HG03196 (cell line): ENCODE measurements at regions not wholly inside any gene's neighbourhood (a gene's known extent, or its start where the extent isn't known, plus 50 kb on each side); places are given as distances from the start of the nearest gene placed in this dataset.

Source experiments
- ATAC-seq: cut with Tn5 transposase; IDR thresholded peaks from one replicate; pipeline ENCODE4 v1.9.1; 2021; ENCODE audit not compliant: unreplicated experiment

DNA sequence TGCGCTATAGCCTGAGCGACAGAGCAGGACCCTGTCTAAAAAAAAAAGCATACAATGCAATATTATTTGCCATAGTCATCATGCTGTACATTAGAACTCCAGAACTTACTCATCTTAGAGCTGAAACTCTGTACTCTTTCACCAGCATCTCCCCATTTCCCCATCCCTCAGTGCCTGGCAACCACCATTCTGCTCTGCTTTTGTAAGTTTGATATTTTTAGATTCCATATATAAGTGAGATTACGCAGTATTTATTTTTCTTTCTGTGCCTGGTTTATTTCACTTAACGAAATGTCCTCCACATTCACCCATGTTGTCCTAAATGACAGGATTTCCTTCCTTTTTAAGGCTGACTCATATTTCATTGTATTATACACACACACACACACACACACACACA, 121.8 kb downstream of the BBS10 start:
- no peak for ATAC-seq

- no peak for ATAC-seq
Observed at GRCh38 chr12:76223869-76224268, 124.3 kb downstream of the BBS10 start.

DNA sequence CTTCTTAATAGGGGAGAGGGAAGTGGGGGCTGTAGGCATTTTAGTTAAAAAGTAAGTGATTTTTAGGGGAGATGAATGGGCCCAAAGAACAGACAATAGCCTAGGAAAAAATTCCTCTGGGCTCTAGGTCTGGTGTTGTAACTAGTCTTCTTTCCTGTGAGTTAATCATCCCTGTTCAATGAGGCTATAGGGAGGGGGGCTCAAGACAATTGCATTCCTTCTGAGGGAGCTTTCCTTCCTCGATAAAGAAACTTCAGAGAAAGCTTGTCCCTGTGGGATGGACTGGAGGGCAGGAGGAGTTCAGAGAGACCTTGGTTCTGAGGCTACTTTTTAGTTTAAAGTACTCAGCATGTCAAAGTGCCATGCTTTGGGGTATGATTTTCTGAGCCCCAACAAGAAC, 127.2 kb downstream of the BBS10 start:
- no peak for ATAC-seq

DNA sequence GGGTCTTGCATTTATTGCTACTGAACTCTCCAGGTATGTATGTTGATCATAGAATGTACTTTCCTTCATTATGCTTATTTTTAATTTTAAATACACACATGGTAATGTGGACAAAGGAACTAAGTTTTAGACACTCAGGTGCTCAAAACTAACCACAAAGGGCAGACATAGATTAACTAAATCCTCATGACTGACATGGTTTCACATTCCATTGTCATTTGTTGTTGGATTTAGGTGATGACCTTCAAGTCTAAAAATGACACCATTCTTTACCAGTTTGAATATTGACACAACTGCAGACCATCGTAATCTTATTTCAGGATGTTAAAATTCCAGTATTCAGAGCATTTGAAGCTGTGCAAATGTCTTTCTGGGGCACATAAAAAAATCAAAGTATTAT, 128.4 kb downstream of the BBS10 start:
- ATAC-seq, result no peak

GRCh38 chr12:76216585-76217472, 131.4 kb downstream of the BBS10 start:
- no peak for ATAC-seq

GRCh38 chr12:76208129-76208528, 123.6 kb upstream of the NAP1L1 start:
- no peak for ATAC-seq

- ATAC-seq, result no peak
Observed at GRCh38 chr12:76206677-76207072, 122.2 kb upstream of the NAP1L1 start.

DNA sequence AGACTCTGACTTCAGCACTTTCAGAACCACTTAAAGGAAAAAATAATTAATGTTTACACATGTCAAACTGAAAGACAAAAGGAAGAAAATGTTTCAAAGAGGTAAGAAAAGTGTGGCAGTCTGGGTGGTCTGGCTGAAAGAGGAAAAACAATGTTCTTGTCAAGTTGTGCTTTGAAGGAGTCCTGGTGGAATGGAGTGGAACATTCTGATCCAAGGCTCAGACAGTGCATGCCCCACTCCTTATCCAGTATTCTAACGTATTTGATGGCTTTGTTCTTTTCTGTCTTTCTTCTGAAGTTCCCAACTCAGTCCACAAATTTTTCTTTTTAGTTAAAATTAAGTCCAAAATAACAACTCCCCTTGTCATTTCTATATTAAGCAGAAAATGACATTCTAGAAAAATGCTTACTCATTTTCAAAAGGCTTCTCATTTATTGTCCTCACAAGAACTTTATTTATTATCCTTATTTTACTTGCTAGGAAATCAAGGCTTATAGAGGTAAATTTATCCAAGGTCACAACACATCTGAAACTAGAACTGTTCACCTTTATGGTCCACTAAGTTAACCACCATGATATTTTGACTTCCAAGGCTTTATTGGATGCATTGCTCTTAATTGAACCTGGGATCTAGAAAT, 121.7 kb upstream of the NAP1L1 start:
- no peak for ATAC-seq

- ATAC-seq, result no peak
Observed at GRCh38 chr12:76202621-76203020, 118.1 kb upstream of the NAP1L1 start.

GRCh38 chr12:76201758-76202157, 117.3 kb upstream of the NAP1L1 start:
- no peak for ATAC-seq

DNA sequence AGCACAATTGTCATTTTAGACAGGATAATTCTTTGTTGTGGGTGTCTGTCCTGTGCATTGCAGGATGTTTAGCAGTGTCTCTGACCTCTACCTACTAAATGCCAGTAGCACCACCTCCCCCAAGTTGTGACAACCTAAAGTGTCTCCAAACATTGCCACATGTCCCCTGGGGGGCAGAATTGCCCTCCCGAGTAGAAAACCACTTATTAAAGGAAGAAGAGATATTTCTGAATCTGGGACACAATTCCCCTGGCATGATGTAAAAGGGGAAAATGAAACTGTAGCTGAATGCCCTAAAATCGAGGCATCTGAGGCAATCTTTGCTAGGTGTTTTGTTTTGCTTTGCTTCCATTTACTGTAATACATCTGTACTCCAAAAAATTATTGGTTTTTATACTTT, 116.8 kb upstream of the NAP1L1 start:
- ATAC-seq, result no peak

DNA sequence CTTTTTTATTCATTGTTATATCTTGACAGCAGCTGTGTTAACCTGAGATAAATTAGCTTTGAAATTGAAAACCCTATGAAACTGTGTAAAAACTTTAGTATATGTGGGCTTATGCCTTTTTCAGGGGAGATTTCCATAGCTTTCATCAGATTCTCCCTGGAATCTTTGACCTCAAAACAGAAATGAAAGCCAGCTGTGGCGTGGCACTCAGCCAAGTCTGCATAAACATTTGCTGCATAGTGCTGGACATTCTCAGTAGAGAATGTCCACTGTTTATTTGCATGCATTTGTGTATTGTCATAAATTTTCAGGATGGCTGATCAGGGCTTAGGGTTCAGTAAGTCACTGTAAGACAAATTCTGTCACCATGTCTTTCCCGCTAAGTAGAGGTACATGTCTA, 115.3 kb upstream of the NAP1L1 start:
- ATAC-seq, result no peak

GRCh38 chr12:76198839-76199238, 114.4 kb upstream of the NAP1L1 start:
- ATAC-seq, result no peak

GRCh38 chr12:76197283-76197682, 112.8 kb upstream of the NAP1L1 start:
- ATAC-seq, result no peak

- ATAC-seq, result no peak
Observed at GRCh38 chr12:76195920-76196319, 111.4 kb upstream of the NAP1L1 start.

DNA sequence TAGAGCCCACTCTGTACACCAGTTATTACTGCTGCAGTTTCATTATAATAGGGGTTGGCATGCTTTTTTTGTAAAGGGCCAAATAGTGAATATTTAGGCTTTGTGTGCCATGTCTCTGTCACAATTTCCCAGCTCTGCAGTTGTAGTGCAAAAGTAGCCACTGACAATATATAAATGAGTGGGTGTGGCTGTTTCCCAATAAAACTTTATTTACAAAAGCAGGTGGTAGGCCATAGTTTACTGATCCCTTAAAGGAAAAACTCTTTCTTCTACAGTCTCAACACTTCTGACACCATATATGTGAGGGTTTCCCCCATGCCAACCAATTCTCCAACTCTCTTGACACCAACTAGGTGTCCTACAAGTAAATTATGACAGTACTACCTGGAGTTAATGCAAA, 110.2 kb upstream of the NAP1L1 start:
- no peak for ATAC-seq

DNA sequence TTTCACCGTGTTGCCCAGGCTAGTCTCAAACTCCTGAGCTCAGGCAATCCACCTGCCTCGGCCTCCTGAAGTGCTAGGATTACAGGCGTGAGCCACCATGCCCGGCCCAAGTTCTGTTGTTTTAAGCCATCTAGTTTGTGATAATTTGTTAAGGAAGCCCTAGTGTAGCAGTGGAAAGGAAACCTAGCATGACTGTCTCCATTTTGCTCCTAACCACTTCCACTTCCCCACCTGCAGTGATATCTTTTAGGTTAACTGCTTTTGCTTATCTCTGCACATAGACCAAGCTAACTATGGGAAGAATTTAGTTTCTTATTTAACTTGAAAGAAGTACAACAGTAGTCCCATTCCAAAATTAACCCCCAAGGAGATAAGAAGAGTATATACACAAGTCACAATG, 109.5 kb upstream of the NAP1L1 start:
- ATAC-seq, result no peak

DNA sequence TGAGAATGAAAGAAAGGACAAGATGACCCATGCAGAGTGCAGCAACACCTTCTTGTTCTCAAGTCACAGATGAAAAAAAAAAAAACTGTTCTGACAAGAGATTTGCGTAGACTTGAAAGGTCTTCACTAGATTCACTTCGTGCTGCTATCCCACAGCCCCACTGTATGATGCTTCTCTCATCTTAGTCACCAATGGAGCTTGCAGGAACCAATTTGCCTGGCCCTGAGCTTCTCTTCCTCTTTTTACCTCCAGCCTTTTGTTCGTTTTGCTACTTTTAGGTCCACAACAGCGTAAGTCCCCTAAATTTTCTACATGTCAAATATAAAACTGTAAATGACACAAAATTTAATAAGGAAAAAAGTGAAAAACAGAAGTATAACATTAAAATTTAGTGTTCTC, 107.9 kb upstream of the NAP1L1 start:
- no peak for ATAC-seq

DNA sequence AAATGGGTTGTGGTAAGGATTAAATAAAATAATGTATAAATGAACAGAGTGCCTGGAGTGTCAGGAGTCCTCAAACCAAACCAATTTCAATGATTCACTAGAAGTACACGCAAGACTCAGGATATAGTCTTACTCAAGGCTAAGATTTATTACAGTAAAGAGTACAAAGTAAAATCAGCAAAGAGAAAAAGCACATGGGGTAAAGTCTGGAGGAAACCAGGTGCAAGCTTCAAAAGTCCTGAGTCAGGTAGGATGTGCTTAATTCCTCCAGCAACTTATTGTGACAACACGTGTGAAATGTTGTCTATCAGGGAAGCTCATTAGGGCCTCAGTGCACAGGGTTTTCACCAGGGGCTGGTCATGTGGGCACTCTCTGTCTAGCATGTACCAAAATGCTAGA, 105.8 kb upstream of the NAP1L1 start:
- no peak for ATAC-seq

- no peak for ATAC-seq
Observed at GRCh38 chr12:76189851-76190250, 105.4 kb upstream of the NAP1L1 start.

- ATAC-seq, result no peak
Observed at GRCh38 chr12:76187177-76187576, 102.7 kb upstream of the NAP1L1 start.

GRCh38 chr12:76186131-76186906, 101.8 kb upstream of the NAP1L1 start:
- ATAC-seq, result no peak
